ENCODE measurements at regions not wholly inside any gene's neighbourhood (a gene's known extent, or its start where the extent isn't known, plus 50 kb on each side); places are given as distances from the start of the nearest gene placed in this dataset.

GRCh38 chr1:182193908-182194550 lies 132.5 kb upstream of the ZNF648 start:
- TF ChIP-seq CTCF (IDR thresholded peaks at IDR 0.05) (no peak), EP300 (IDR thresholded peaks at IDR 0.05) (no peak), POLR2A (IDR thresholded peaks at IDR 0.05; ENCODE audit: low read depth) (no peak)

Measured in esophagus muscularis mucosa (tissue), 4 donors.